Effector CD4-positive, alpha-beta T cell (primary cell): ENCODE measurements at regions not wholly inside any gene's neighbourhood (a gene's known extent, or its start where the extent isn't known, plus 50 kb on each side); places are given as distances from the start of the nearest gene placed in this dataset.

Experiments
- DNase-seq: peaks from one replicate; pipeline ENCODE4 v3.0.0-alpha.2; 2020

GRCh38 chr3:23028294-23028693 lies 174.8 kb upstream of the UBE2E2 start:
- DNase-seq: no peak

GRCh38 chr3:23029001-23029400 lies 174.1 kb upstream of the UBE2E2 start:
- DNase-seq: no peak

GRCh38 chr3:23035927-23036640 lies 167.0 kb upstream of the UBE2E2 start:
- no peak for DNase-seq

- no peak for DNase-seq
These were observed 166.4 kb upstream of the UBE2E2 start for GRCh38 chr3:23036728-23037127.

GRCh38 chr3:23038471-23038870 lies 164.7 kb upstream of the UBE2E2 start:
- no peak for DNase-seq

GRCh38 chr3:23041918-23042696 lies 161.0 kb upstream of the UBE2E2 start:
- no peak for DNase-seq

- no peak for DNase-seq
These were observed 158.7 kb upstream of the UBE2E2 start for GRCh38 chr3:23044463-23044862.

- DNase-seq: no peak
These were observed 156.6 kb upstream of the UBE2E2 start for GRCh38 chr3:23046536-23046935.

- no peak for DNase-seq
These were observed 151.6 kb upstream of the UBE2E2 start for GRCh38 chr3:23051240-23052140.

GRCh38 chr3:23052208-23052607 lies 150.9 kb upstream of the UBE2E2 start:
- no peak for DNase-seq

- DNase-seq: no peak
These were observed 150.5 kb upstream of the UBE2E2 start for GRCh38 chr3:23052620-23053019.

GRCh38 chr3:23055733-23056376 lies 147.3 kb upstream of the UBE2E2 start:
- no peak for DNase-seq

GRCh38 chr3:23062582-23062981 lies 140.5 kb upstream of the UBE2E2 start:
- no peak for DNase-seq

GRCh38 chr3:23062982-23063381 lies 140.1 kb upstream of the UBE2E2 start:
- no peak for DNase-seq

GRCh38 chr3:23067116-23067515 lies 136.0 kb upstream of the UBE2E2 start:
- DNase-seq: no peak

- DNase-seq: no peak
These were observed 135.0 kb upstream of the UBE2E2 start for GRCh38 chr3:23068016-23068728.

GRCh38 chr3:23071296-23071695 lies 131.8 kb upstream of the UBE2E2 start:
- DNase-seq: no peak

GRCh38 chr3:23071758-23072157 lies 131.4 kb upstream of the UBE2E2 start:
- DNase-seq: no peak

GRCh38 chr3:23072693-23073092 lies 130.4 kb upstream of the UBE2E2 start:
- no peak for DNase-seq

- no peak for DNase-seq
These were observed 129.3 kb upstream of the UBE2E2 start for GRCh38 chr3:23073724-23074305.

GRCh38 chr3:23075496-23075895 lies 127.6 kb upstream of the UBE2E2 start:
- no peak for DNase-seq

- DNase-seq: no peak
These were observed 126.7 kb upstream of the UBE2E2 start for GRCh38 chr3:23076437-23076836.
